H9 (cell line): ENCODE measurements at regions not wholly inside any gene's neighbourhood (a gene's known extent, or its start where the extent isn't known, plus 50 kb on each side); places are given as distances from the start of the nearest gene placed in this dataset.

Experiments
- DNase-seq: peaks from one replicate; pipeline ENCODE4 v3.0.0-alpha.2; 2017
- H2AFZ ChIP-seq: one replicate; pipeline ENCODE4 v1.6.1; 2013; ENCODE audit warnings: mild to moderate bottlenecking, low read length, control low read depth, moderate library complexity
- H2AK5ac ChIP-seq: 2 replicates; pipeline ENCODE4 v1.6.1; 2013; ENCODE audit warnings: low read length, control low read depth, mixed read lengths; ENCODE audit not compliant: insufficient read length
- H2BK120ac ChIP-seq: one replicate; pipeline ENCODE4 v1.6.1; 2013; ENCODE audit warnings: low read depth, mild to moderate bottlenecking, low read length, control low read depth, inconsistent platforms; ENCODE audit not compliant: poor library complexity, severe bottlenecking
- H2BK12ac ChIP-seq: 2 replicates; pipeline ENCODE4 v1.6.1; 2013; ENCODE audit warnings: low read length, control low read depth, mixed read lengths, low read depth; ENCODE audit not compliant: insufficient read length
- H2BK15ac ChIP-seq: 2 replicates; pipeline ENCODE4 v1.6.1; 2013; ENCODE audit warnings: low read depth, low read length, control low read depth
- H2BK20ac ChIP-seq: one replicate; pipeline ENCODE4 v1.6.1; 2013; ENCODE audit warnings: low read depth, mild to moderate bottlenecking, low read length, control low read depth, inconsistent platforms; ENCODE audit not compliant: poor library complexity, severe bottlenecking
- H2BK5ac ChIP-seq: 2 replicates; pipeline ENCODE4 v1.6.1; 2013; ENCODE audit warnings: low read length, control low read depth, mixed read lengths; ENCODE audit not compliant: insufficient read length
- H3K14ac ChIP-seq: 2 replicates; pipeline ENCODE4 v1.6.1; 2013; ENCODE audit warnings: low read length, control low read depth; ENCODE audit not compliant: insufficient read depth
- H3K18ac ChIP-seq: 2 replicates; pipeline ENCODE4 v1.6.1; 2013; ENCODE audit warnings: low read depth, mild to moderate bottlenecking, mixed read lengths, low read length, control low read depth; ENCODE audit not compliant: insufficient read length
- H3K23ac ChIP-seq: 2 replicates; pipeline ENCODE4 v1.6.1; 2013; ENCODE audit warnings: low read length, control low read depth, mixed read lengths, low read depth; ENCODE audit not compliant: insufficient read length
- H3K23me2 ChIP-seq: 2 replicates; pipeline ENCODE4 v1.6.1; 2013; ENCODE audit warnings: low read depth, mild to moderate bottlenecking, mixed read lengths, low read length, control low read depth; ENCODE audit not compliant: insufficient read length, poor library complexity, severe bottlenecking
- H3K27ac ChIP-seq: 2 replicates; pipeline ENCODE4 v1.5.1; 2013; ENCODE audit warnings: low read length, control low read depth, mixed read lengths, low read depth; ENCODE audit not compliant: insufficient read length
- H3K27me3 ChIP-seq: 2 replicates; pipeline ENCODE4 v1.6.1; 2013; ENCODE audit warnings: low read length, control low read depth, inconsistent platforms; ENCODE audit not compliant: insufficient read depth
- H3K4ac ChIP-seq: 2 replicates; pipeline ENCODE4 v1.6.1; 2013; ENCODE audit warnings: low read depth, mild to moderate bottlenecking, control low read depth, inconsistent platforms, low read length, moderate library complexity
- H3K4me1 ChIP-seq: 2 replicates; pipeline ENCODE4 v1.6.1; 2013; ENCODE audit warnings: low read length, control low read depth, inconsistent platforms; ENCODE audit not compliant: insufficient read depth
- H3K4me2 ChIP-seq: 2 replicates; pipeline ENCODE4 v1.6.1; 2013; ENCODE audit warnings: low read length, control low read depth, mixed read lengths; ENCODE audit not compliant: insufficient read length, insufficient read depth
- H3K56ac ChIP-seq: 2 replicates; pipeline ENCODE4 v1.6.1; 2013; ENCODE audit warnings: low read depth, mild to moderate bottlenecking, mixed read lengths, low read length, control low read depth; ENCODE audit not compliant: insufficient read length
- H3K79me1 ChIP-seq: 2 replicates; pipeline ENCODE4 v1.6.1; 2013; ENCODE audit warnings: low read depth, mild to moderate bottlenecking, moderate library complexity, low read length, control low read depth, inconsistent platforms; ENCODE audit not compliant: insufficient read depth, poor library complexity, severe bottlenecking
- H3K79me2 ChIP-seq: 2 replicates; pipeline ENCODE4 v1.6.1; 2013; ENCODE audit warnings: low read length, control low read depth, inconsistent platforms; ENCODE audit not compliant: insufficient read depth
- H3K9ac ChIP-seq: 2 replicates; pipeline ENCODE4 v1.6.1; 2013; ENCODE audit warnings: low read length, control low read depth, mixed read lengths; ENCODE audit not compliant: insufficient read length; ENCODE audit errors: extremely low read depth
- H3K9me3 ChIP-seq: one replicate; pipeline ENCODE4 v1.6.1; 2013; ENCODE audit warnings: low read depth, low read length, inconsistent platforms; ENCODE audit not compliant: control insufficient read depth
- H3T11ph ChIP-seq: one replicate; pipeline ENCODE4 v1.6.1; 2013; ENCODE audit warnings: mild to moderate bottlenecking, low read length, control low read depth, inconsistent platforms
- H4K20me1 ChIP-seq: one replicate; pipeline ENCODE4 v1.6.1; 2013; ENCODE audit not compliant: control insufficient read depth, insufficient read length, insufficient read depth
- H4K5ac ChIP-seq: 2 replicates; pipeline ENCODE4 v1.6.1; 2013; ENCODE audit warnings: low read depth, mild to moderate bottlenecking, mixed read lengths, low read length, control low read depth; ENCODE audit not compliant: insufficient read length
- H4K8ac ChIP-seq: replicated peaks from 2 replicates; pipeline ENCODE4 v1.6.1; 2013; ENCODE audit warnings: low read length, control low read depth, mixed read lengths, low read depth; ENCODE audit not compliant: insufficient read length
- H4K91ac ChIP-seq: 2 replicates; pipeline ENCODE4 v1.6.1; 2013; ENCODE audit warnings: low read depth, mild to moderate bottlenecking, moderate library complexity, mixed read lengths, low read length, control low read depth; ENCODE audit not compliant: insufficient read length
- H3K27ac Mint-ChIP-seq, 3 experiments: 2 replicates in 2 of 3; 3 replicates in 1 of 3; pipeline ENCODE4 v1.8.0; 2020 to 2021; ENCODE audit warnings: mixed read lengths in 3 of 3, mild to moderate bottlenecking in 1 of 3, moderate library complexity in 1 of 3
- H3K27me3 Mint-ChIP-seq: 2 replicates; pipeline ENCODE4 v1.8.0; 2021; ENCODE audit warnings: low read depth, mild to moderate bottlenecking, moderate library complexity, mixed read lengths
- H3K36me3 Mint-ChIP-seq, 3 experiments: 2 replicates in 2 of 3; 3 replicates in 1 of 3; pipeline ENCODE4 v1.8.0; 2020 to 2021; ENCODE audit warnings: low read depth in 3 of 3, mixed read lengths in 3 of 3; ENCODE audit not compliant: insufficient read depth in 1 of 3
- H3K4me1 Mint-ChIP-seq, 2 experiments: 2 replicates each; pipeline ENCODE4 v1.8.0; 2020; ENCODE audit warnings: mixed read lengths in 2 of 2
- H3K4me3 Mint-ChIP-seq, 2 experiments: 2 replicates in 1 of 2; 3 replicates in 1 of 2; pipeline ENCODE4 v1.8.0; 2020 to 2021; ENCODE audit warnings: mild to moderate bottlenecking in 2 of 2, mixed read lengths in 2 of 2, moderate library complexity in 1 of 2
- H3K9me3 Mint-ChIP-seq, 2 experiments: 2 replicates in 1 of 2; 3 replicates in 1 of 2; pipeline ENCODE4 v1.8.0; 2020; ENCODE audit warnings: mild to moderate bottlenecking in 2 of 2, mixed read lengths in 2 of 2, moderate library complexity in 1 of 2
- WGBS: extraction: QIAGEN DNeasy Blood & Tissue Kit; methylation state at CpG from one replicate; pipeline ENCODE4 v1.1.7; 2013; ENCODE audit warnings: missing lambda C conversion rate, low lambda C conversion rate, mixed read lengths; ENCODE audit not compliant: insufficient read length; ENCODE audit errors: extremely low coverage; 5-methylcytosine and 5-hydroxymethylcytosine counted together
- TF ChIP-seq, protein P1 (sequence below): fragments of 200-600 bp; sonication (generic); conservative IDR thresholded peaks from 3 replicates; pipeline ENCODE4 v1.8.0; 2021; ENCODE audit warnings: antibody characterized with exemption, mild to moderate bottlenecking

DNA sequence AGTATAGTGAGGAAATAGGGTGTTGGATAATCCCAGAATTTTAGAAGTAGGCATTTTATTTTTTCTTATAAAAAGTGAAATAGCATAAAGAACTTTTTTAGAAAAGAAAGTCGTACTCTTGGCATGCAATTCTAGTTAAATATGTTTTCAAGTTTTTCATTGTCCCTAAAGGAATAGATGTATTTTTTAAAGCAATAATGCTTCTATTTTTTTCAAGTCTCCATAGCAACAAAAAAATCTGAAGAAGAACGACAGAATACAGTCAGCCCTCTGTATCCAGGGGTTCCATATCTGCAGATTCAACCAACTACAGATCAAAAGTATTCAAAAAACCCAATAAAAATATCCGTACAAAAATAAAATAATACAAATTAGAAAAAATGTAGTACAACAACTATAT is 538.2 kb downstream of the GLUD2 start:
- no peak overlapping the region for H3K56ac ChIP-seq
- no peak overlapping the region for H2BK5ac ChIP-seq
- H2BK120ac ChIP-seq, result no peak overlapping the region
- H3K4me1 ChIP-seq, result no peaks in the 10 kb centered on the region
- H3K23me2 ChIP-seq, result no peaks in the 10 kb centered on the region
- no peak overlapping the region for H2BK20ac ChIP-seq
- DNase-seq, result no peak
- H3K14ac ChIP-seq, result no peak overlapping the region
- Mint-ChIP-seq H3K9me3 (peaks cover 3 to 44% of the 10 kb centered on the region in 2 experiments), H3K27me3 (peaks cover under 1% of the 10 kb centered on the region), H3K4me3 (no peak overlapping the region), H3K4me1 (no peaks in the 10 kb centered on the region), H3K27ac (no peak overlapping the region), H3K36me3 (no peaks in the 10 kb centered on the region; a peak in 1 of 7 replicates)
- H3T11ph ChIP-seq, result no peak overlapping the region
- WGBS, result 100% methylated on average over 1 of the region's 3 CpGs
- no peak overlapping the region for H3K4ac ChIP-seq
- H4K8ac ChIP-seq, result no peak overlapping the region
- H3K23ac ChIP-seq, result no peak overlapping the region
- H3K79me1 ChIP-seq, result no peaks in the 10 kb centered on the region
- H2AFZ ChIP-seq, result no peak overlapping the region
- no peak overlapping the region for H2AK5ac ChIP-seq
- H3K18ac ChIP-seq, result no peak overlapping the region
- H4K20me1 ChIP-seq, result no peaks in the 10 kb centered on the region
- H3K9ac ChIP-seq, result no peak overlapping the region
- no peak overlapping the region for H4K91ac ChIP-seq
- no peak overlapping the region for H3K4me2 ChIP-seq
- TF ChIP-seq, protein P1, sequence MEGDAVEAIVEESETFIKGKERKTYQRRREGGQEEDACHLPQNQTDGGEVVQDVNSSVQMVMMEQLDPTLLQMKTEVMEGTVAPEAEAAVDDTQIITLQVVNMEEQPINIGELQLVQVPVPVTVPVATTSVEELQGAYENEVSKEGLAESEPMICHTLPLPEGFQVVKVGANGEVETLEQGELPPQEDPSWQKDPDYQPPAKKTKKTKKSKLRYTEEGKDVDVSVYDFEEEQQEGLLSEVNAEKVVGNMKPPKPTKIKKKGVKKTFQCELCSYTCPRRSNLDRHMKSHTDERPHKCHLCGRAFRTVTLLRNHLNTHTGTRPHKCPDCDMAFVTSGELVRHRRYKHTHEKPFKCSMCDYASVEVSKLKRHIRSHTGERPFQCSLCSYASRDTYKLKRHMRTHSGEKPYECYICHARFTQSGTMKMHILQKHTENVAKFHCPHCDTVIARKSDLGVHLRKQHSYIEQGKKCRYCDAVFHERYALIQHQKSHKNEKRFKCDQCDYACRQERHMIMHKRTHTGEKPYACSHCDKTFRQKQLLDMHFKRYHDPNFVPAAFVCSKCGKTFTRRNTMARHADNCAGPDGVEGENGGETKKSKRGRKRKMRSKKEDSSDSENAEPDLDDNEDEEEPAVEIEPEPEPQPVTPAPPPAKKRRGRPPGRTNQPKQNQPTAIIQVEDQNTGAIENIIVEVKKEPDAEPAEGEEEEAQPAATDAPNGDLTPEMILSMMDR, result no peak
- peaks cover 6% of the 10 kb centered on the region for H3K9me3 ChIP-seq
- H3K79me2 ChIP-seq, result no peaks in the 10 kb centered on the region
- H3K27me3 ChIP-seq, result no peaks in the 10 kb centered on the region
- H3K27ac ChIP-seq, result no peak overlapping the region
- no peak overlapping the region for H2BK12ac ChIP-seq
- no peak overlapping the region for H2BK15ac ChIP-seq
- H4K5ac ChIP-seq, result no peak overlapping the region
